K562 (cell line): ENCODE measurements at regions not wholly inside any gene's neighbourhood (a gene's known extent, or its start where the extent isn't known, plus 50 kb on each side); places are given as distances from the start of the nearest gene placed in this dataset.

ENCODE experiments used
- ATAC-seq: fragments of 200-7000 bp; cut with Tn5 transposase; 3 replicates; pipeline ENCODE4 v1.9.1; 2020; ENCODE audit warnings: moderate library complexity
- BruUV-seq: library from RNA; stranded (reverse); fragments of 400-500 nt; replicated peaks from 2 replicates; lab custom pipeline; 2021; lab: Mats Ljungman, UMichigan
- CTCF ChIA-PET: fragments of 300-600 bp; formaldehyde crosslinking; extraction: SDS; loops from one replicate; lab custom pipeline; 2021; ENCODE audit warnings: low intra/inter-chr PET ratio; lab: Yijun Ruan, JAX
- POLR2A ChIA-PET: fragments of 300-600, 350-650 bp; sonication (Branson Sonifier 250); formaldehyde crosslinking; extraction: SDS; loops from one replicate; lab custom pipeline; 2021; ENCODE audit warnings: antibody characterized with exemption, inconsistent platforms; lab: Yijun Ruan, JAX
- DNase-seq, 4 experiments: peaks; one replicate each; pipeline versions ENCODE4 v3.0.0 to v3.0.0-alpha.2; 2011 to 2018; ENCODE audit warnings: low spot score in 3 of 4, mixed read lengths in 3 of 4; ENCODE audit errors: extremely low read depth in 1 of 4
- FAIRE-seq: peaks from 2 replicates; lab custom pipeline; 2011; peaks lifted over from hg19 to GRCh38; lab: Jason Lieb, UNC
- H2AFZ ChIP-seq: 2 replicates; pipeline ENCODE4 v1.6.0; 2011; ENCODE audit warnings: low read depth, low read length, control low read depth, inconsistent platforms
- H3K27ac ChIP-seq: fragments of 200-600 bp; 3 replicates; pipeline ENCODE4 v1.8.0; 2011; ENCODE audit warnings: low read depth, mild to moderate bottlenecking, control low read depth, inconsistent platforms, low read length, moderate library complexity, mixed read lengths; ENCODE audit errors: extremely low read depth
- H3K27me3 ChIP-seq, 2 experiments: fragments of 300-600 bp in 1 of 2; 2 replicates in 1 of 2; 3 replicates in 1 of 2; pipeline versions ENCODE4 v1.6.0 to v1.8.0; 2011; ENCODE audit warnings: inconsistent platforms in 2 of 2, low read length in 2 of 2, mild to moderate bottlenecking in 1 of 2, mixed read lengths in 1 of 2, moderate library complexity in 1 of 2; ENCODE audit not compliant: control insufficient read depth in 2 of 2, insufficient read depth in 2 of 2
- H3K36me3 ChIP-seq: fragments of 300-600 bp; 3 replicates; pipeline ENCODE4 v1.8.0; 2011; ENCODE audit warnings: mild to moderate bottlenecking, low read length, inconsistent platforms; ENCODE audit not compliant: control insufficient read depth, insufficient read depth
- H3K4me1 ChIP-seq, 2 experiments: fragments of 200-600 bp in 1 of 2; replicated peaks in 1 of 2; 2 replicates in 1 of 2; 3 replicates in 1 of 2; pipeline versions ENCODE4 v1.5.1 to v1.8.0; 2011; ENCODE audit warnings: inconsistent platforms in 2 of 2, low read length in 2 of 2, mild to moderate bottlenecking in 1 of 2, mixed read lengths in 1 of 2, moderate library complexity in 1 of 2; ENCODE audit not compliant: control insufficient read depth in 2 of 2, insufficient read depth in 2 of 2
- H3K4me2 ChIP-seq: 2 replicates; pipeline ENCODE4 v1.6.1; 2011; ENCODE audit warnings: low read length, control low read depth, inconsistent platforms, mixed read lengths; ENCODE audit not compliant: insufficient read depth
- H3K4me3 ChIP-seq: fragments of 200-600 bp; sonication (generic), shearing (Covaris generic); 2 replicates; pipeline ENCODE4 v1.5.1; 2016; ENCODE audit warnings: control low read depth, inconsistent platforms
- H3K79me2 ChIP-seq: fragments of 200-600 bp; 3 replicates; pipeline ENCODE4 v1.8.0; 2011; ENCODE audit warnings: low read length, inconsistent platforms; ENCODE audit not compliant: control insufficient read depth, insufficient read depth
- H3K9ac ChIP-seq, 2 experiments: 2 replicates each; pipeline versions ENCODE4 v1.6.0 to v1.6.1; 2011; ENCODE audit warnings: low read depth in 2 of 2, low read length in 2 of 2, control low read depth in 1 of 2, inconsistent platforms in 1 of 2, mild to moderate bottlenecking in 1 of 2, mixed read lengths in 1 of 2; ENCODE audit not compliant: insufficient read depth in 1 of 2
- H3K9me1 ChIP-seq: one replicate; pipeline ENCODE4 v1.6.0; 2011; ENCODE audit warnings: inconsistent platforms, mild to moderate bottlenecking, low read length, moderate library complexity; ENCODE audit not compliant: control insufficient read depth, insufficient read depth
- H3K9me3 ChIP-seq: replicated peaks from 2 replicates; pipeline ENCODE4 v1.5.1; 2011; ENCODE audit warnings: low read depth, low read length, inconsistent platforms; ENCODE audit not compliant: control insufficient read depth, insufficient read depth
- H4K20me1 ChIP-seq: replicated peaks from 2 replicates; pipeline ENCODE4 v1.6.1; 2011; ENCODE audit warnings: low read length, inconsistent platforms, mixed read lengths; ENCODE audit not compliant: control insufficient read depth, insufficient read depth
- ARID1B ChIP-seq: fragments of 450-650 bp; IDR thresholded peaks from 2 replicates; pipeline ENCODE4 v1.6.1; 2016; ENCODE audit warnings: antibody characterized with exemption, mild to moderate bottlenecking, inconsistent platforms
- CBFA2T2 ChIP-seq: fragments of 450-650 bp; conservative IDR thresholded peaks from 2 replicates; pipeline ENCODE4 v1.6.1; 2017; ENCODE audit warnings: mild to moderate bottlenecking
- CBFA2T3 ChIP-seq: fragments of 450-650 bp; IDR thresholded peaks from 2 replicates; pipeline ENCODE4 v1.6.1; 2017
- ELF4 ChIP-seq: fragments of 450-650 bp; formaldehyde crosslinking; IDR thresholded peaks from 2 replicates; pipeline ENCODE4 v1.4.0; 2022; ENCODE audit warnings: missing genetic modification characterization
- ILF3 ChIP-seq: fragments of 450-650 bp; IDR thresholded peaks from 2 replicates; pipeline ENCODE4 v1.6.1; 2018; ENCODE audit warnings: antibody characterized with exemption, mild to moderate bottlenecking, moderate library complexity, borderline replicate concordance
- REST ChIP-seq, 2 experiments: fragments of 450-650 bp; formaldehyde crosslinking in 1 of 2; IDR thresholded peaks; 2 replicates each; pipeline versions ENCODE4 v1.4.0 to v1.6.1; 2014 to 2020; ENCODE audit warnings: mild to moderate bottlenecking in 2 of 2, borderline replicate concordance in 1 of 2, low read depth in 1 of 2
- SNRNP70 ChIP-seq: fragments of 200-400 bp; formaldehyde crosslinking; optimal IDR thresholded peaks from 2 replicates; pipeline ENCODE3; 2017; ENCODE audit warnings: low read depth, low read length
- STAG1 ChIP-seq: sonication (generic); formaldehyde crosslinking; IDR thresholded peaks from 2 replicates; pipeline ENCODE4 v1.5.0; 2020; ENCODE audit warnings: missing genetic modification reagents, borderline replicate concordance
- YY1 ChIP-seq, 3 experiments: IDR thresholded peaks; 2 replicates each; pipeline ENCODE4 v1.6.1; 2011; ENCODE audit warnings: low read length in 2 of 3, mild to moderate bottlenecking in 2 of 3, moderate library complexity in 2 of 3, borderline replicate concordance in 1 of 3, control low read depth in 1 of 3, low read depth in 1 of 3; ENCODE audit not compliant: insufficient read depth in 3 of 3, insufficient replicate concordance in 2 of 3, control insufficient read depth in 1 of 3, insufficient read length in 1 of 3; ENCODE audit errors: extremely low read depth in 1 of 3
- ZFP36 ChIP-seq: fragments of 150-350 bp; IDR thresholded peaks from 2 replicates; pipeline ENCODE4 v1.6.1; 2018; ENCODE audit warnings: low read length, low read depth; ENCODE audit not compliant: partially characterized antibody
- ZKSCAN8 ChIP-seq: fragments of 200-800 bp; sonication (Bioruptor generic); IDR thresholded peaks from 2 replicates; pipeline ENCODE4 v1.6.1; 2016; ENCODE audit warnings: missing genetic modification characterization, missing compliant biosample characterization
- ZNF589 ChIP-seq: fragments of 200-800 bp; sonication (Bioruptor generic); IDR thresholded peaks from 2 replicates; pipeline ENCODE4 v1.6.1; 2016; ENCODE audit warnings: low read depth, missing genetic modification characterization, missing compliant biosample characterization
- WGBS: fragments of 100-300 bp; shearing (Covaris generic); methylation state at CpG from one replicate; pipeline ENCODE4 v1.1.6; 2016; ENCODE audit warnings: low coverage, mixed read lengths; ENCODE audit not compliant: insufficient coverage; ENCODE audit errors: missing lambda C conversion rate; 5-methylcytosine and 5-hydroxymethylcytosine counted together
- in situ Hi-C: fragments of 300-500 bp; cut with MboI; formaldehyde crosslinking; loops from 4 replicates; pipeline ENCODE4 v1.15.0; 2018; ENCODE audit warnings: inconsistent platforms, mixed read lengths
- intact Hi-C: fragments of 100-400 bp; cut with micrococcal nuclease; formaldehyde crosslinking; loops from 2 replicates; pipeline ENCODE4 v1.14.2; 2022
- TF ChIP-seq, protein P1 (sequence below): fragments of 200-800 bp; sonication (Bioruptor generic); IDR thresholded peaks from 2 replicates; pipeline ENCODE4 v1.6.1; 2017; ENCODE audit warnings: missing genetic modification characterization, missing compliant biosample characterization

DNA sequence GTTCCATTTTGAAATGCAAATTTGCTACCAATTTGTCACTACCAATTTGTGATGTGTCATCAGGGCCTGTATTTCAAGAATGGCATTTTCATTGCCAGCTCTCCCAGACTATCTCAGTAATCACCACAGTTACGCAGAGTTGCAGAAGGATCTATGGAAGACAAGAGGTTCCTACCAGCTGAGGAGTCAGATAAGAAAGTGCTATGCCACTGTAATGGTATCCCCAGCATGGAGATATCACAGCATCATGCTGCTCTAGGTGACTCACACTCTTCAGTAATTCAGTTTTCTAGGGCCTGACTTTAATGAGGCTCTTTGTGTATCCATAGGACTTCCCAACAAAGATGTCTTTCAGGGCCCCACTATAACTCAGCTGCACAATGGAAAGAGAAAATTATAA is 490.3 kb downstream of the ARHGEF28 start:
- Histone ChIP-seq H3K36me3 (no peaks in the 10 kb centered on the region), H3K4me3 (no peak overlapping the region), H3K27ac (no peak overlapping the region), H3K27me3 (no peaks in the 10 kb centered on the region), H2AFZ (no peak overlapping the region), H3K9me3 (no peaks in the 10 kb centered on the region), H3K9ac (no peak overlapping the region), H3K4me2 (no peak overlapping the region), H4K20me1 (no peaks in the 10 kb centered on the region), H3K9me1 (no peaks in the 10 kb centered on the region), H3K4me1 (no peaks in the 10 kb centered on the region), H3K79me2 (no peaks in the 10 kb centered on the region)
- ChIA-PET CTCF (no interaction called here), POLR2A (no interaction called here)
- ATAC-seq (no peak), DNase-seq (peak in 1 of 4 experiments; percentile 9), FAIRE-seq (no peak)
- 5% methylated on average over 1 of the region's 1 CpG for WGBS
- BruUV-seq, result no TSS peak
- in situ Hi-C loops, result no loop called here
- intact Hi-C loops, result no loop called here
- TF ChIP-seq ZNF589 (CRISPR knock-in tag) (peak; percentile 69; the same call in 1 of the 2 replicates), SNRNP70 (no peak), ILF3 (no peak), CBFA2T3 (peak; percentile 77), ARID1B (peak; percentile 72), CBFA2T2 (peak; percentile 58), STAG1 (CRISPR knock-in tag) (no peak), ZFP36 (no peak), ZKSCAN8 (CRISPR knock-in tag) (peak; percentile 80; the same call in 1 of the 2 replicates), REST (IDR thresholded peaks at IDR 0.05; ENCODE audit: borderline replicate concordance) (no peak), REST (CRISPR knock-in tag; IDR thresholded peaks at IDR 0.05; ENCODE audit: low read depth) (no peak), YY1 (IDR thresholded peaks at IDR 0.05; ENCODE audit: borderline replicate concordance in 1 of 3, control insufficient read depth in 1 of 3, extremely low read depth in 1 of 3, insufficient read depth in 3 of 3, insufficient read length in 1 of 3, insufficient replicate concordance in 2 of 3, low read depth in 1 of 3, low read length in 2 of 3) (no peak), ELF4 (CRISPR knock-in tag) (0 out of 2 replicates have a peak, but pooled peaks have one; percentile 8)
- TF ChIP-seq, protein P1, sequence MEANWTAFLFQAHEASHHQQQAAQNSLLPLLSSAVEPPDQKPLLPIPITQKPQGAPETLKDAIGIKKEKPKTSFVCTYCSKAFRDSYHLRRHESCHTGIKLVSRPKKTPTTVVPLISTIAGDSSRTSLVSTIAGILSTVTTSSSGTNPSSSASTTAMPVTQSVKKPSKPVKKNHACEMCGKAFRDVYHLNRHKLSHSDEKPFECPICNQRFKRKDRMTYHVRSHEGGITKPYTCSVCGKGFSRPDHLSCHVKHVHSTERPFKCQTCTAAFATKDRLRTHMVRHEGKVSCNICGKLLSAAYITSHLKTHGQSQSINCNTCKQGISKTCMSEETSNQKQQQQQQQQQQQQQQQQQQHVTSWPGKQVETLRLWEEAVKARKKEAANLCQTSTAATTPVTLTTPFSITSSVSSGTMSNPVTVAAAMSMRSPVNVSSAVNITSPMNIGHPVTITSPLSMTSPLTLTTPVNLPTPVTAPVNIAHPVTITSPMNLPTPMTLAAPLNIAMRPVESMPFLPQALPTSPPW, result peak; percentile 28; the same call in 1 of the 2 replicates
